ENCODE measurements at regions not wholly inside any gene's neighbourhood (a gene's known extent, or its start where the extent isn't known, plus 50 kb on each side); places are given as distances from the start of the nearest gene placed in this dataset.

GRCh38 chr5:175797521-175798038 lies 73.8 kb upstream of the CPLX2 start:
- no peak for DNase-seq (ENCODE audit: low spot score)
- no peak for TF ChIP-seq CTCF (IDR thresholded peaks at IDR 0.05; ENCODE audit: extremely low read depth, missing control alignments)

- DNase-seq (ENCODE audit: low spot score), result no peak
- no peak for TF ChIP-seq CTCF (IDR thresholded peaks at IDR 0.05; ENCODE audit: extremely low read depth, missing control alignments)
Measured at GRCh38 chr5:175798626-175799025, 72.8 kb upstream of the CPLX2 start.

- DNase-seq (ENCODE audit: low spot score), result no peak
- no peak for TF ChIP-seq CTCF (IDR thresholded peaks at IDR 0.05; ENCODE audit: extremely low read depth, missing control alignments)
Measured at GRCh38 chr5:175800656-175801081, 70.7 kb upstream of the CPLX2 start.

- DNase-seq (ENCODE audit: low spot score), result no peak
- TF ChIP-seq CTCF (IDR thresholded peaks at IDR 0.05; ENCODE audit: extremely low read depth, missing control alignments), result no peak
Measured at GRCh38 chr5:175802361-175802760, 69.0 kb upstream of the CPLX2 start.

- DNase-seq (ENCODE audit: low spot score), result no peak
- no peak for TF ChIP-seq CTCF (IDR thresholded peaks at IDR 0.05; ENCODE audit: extremely low read depth, missing control alignments)
Measured at GRCh38 chr5:175803254-175803653, 68.1 kb upstream of the CPLX2 start.

- no peak for TF ChIP-seq CTCF (IDR thresholded peaks at IDR 0.05; ENCODE audit: extremely low read depth, missing control alignments)
- no peak for DNase-seq (ENCODE audit: low spot score)
Measured at GRCh38 chr5:175803736-175804454, 67.5 kb upstream of the CPLX2 start.

GRCh38 chr5:175805256-175806011 lies 65.9 kb upstream of the CPLX2 start:
- no peak for TF ChIP-seq CTCF (IDR thresholded peaks at IDR 0.05; ENCODE audit: extremely low read depth, missing control alignments)
- DNase-seq (ENCODE audit: low spot score), result no peak
